ENCODE measurements at regions not wholly inside any gene's neighbourhood (a gene's known extent, or its start where the extent isn't known, plus 50 kb on each side); places are given as distances from the start of the nearest gene placed in this dataset.

GRCh38 chr16:74046524-74046923 lies 250.1 kb upstream of the PSMD7 start:
- H3K27me3 ChIP-seq (ENCODE audit: control insufficient read depth, insufficient read depth, low read length): no peaks in the 10 kb centered on the region
- no peak for TF ChIP-seq CTCF (IDR thresholded peaks at IDR 0.05; ENCODE audit: insufficient read depth, low read length, severe bottlenecking)
- DNase-seq (ENCODE audit: low read depth) (no peak), FAIRE-seq (no peak)
- no peaks in the 10 kb centered on the region for H3K36me3 ChIP-seq (ENCODE audit: control insufficient read depth, insufficient read depth, low read length)
- H3K4me3 ChIP-seq (ENCODE audit: low read depth, low read length): no peak overlapping the region

- FAIRE-seq (no peak), DNase-seq (ENCODE audit: low read depth) (no peak)
- Histone ChIP-seq H3K36me3 (ENCODE audit: control insufficient read depth, insufficient read depth, low read length) (no peaks in the 10 kb centered on the region), H3K4me3 (ENCODE audit: low read depth, low read length) (no peak overlapping the region), H3K27me3 (ENCODE audit: control insufficient read depth, insufficient read depth, low read length) (no peaks in the 10 kb centered on the region)
- no peak for TF ChIP-seq CTCF (IDR thresholded peaks at IDR 0.05; ENCODE audit: insufficient read depth, low read length, severe bottlenecking)
These were observed 251.1 kb upstream of the PSMD7 start for GRCh38 chr16:74045513-74045912.

GRCh38 chr16:74035816-74036215 lies 260.8 kb upstream of the PSMD7 start:
- no peak for FAIRE-seq
- Histone ChIP-seq H3K36me3 (ENCODE audit: control insufficient read depth, insufficient read depth, low read length) (no peaks in the 10 kb centered on the region), H3K4me3 (ENCODE audit: low read depth, low read length) (no peak overlapping the region), H3K27me3 (ENCODE audit: control insufficient read depth, insufficient read depth, low read length) (no peaks in the 10 kb centered on the region)
- TF ChIP-seq CTCF (IDR thresholded peaks at IDR 0.05; ENCODE audit: insufficient read depth, low read length, severe bottlenecking): no peak
- peak; percentile 7 for DNase-seq (ENCODE audit: low read depth)

GRCh38 chr16:74034862-74035261 lies 261.8 kb upstream of the PSMD7 start:
- H3K4me3 ChIP-seq (ENCODE audit: low read depth, low read length): no peak overlapping the region
- peak; percentile 12 for TF ChIP-seq CTCF (IDR thresholded peaks at IDR 0.05; ENCODE audit: insufficient read depth, low read length, severe bottlenecking)
- no peaks in the 10 kb centered on the region for H3K36me3 ChIP-seq (ENCODE audit: control insufficient read depth, insufficient read depth, low read length)
- FAIRE-seq (no peak), DNase-seq (ENCODE audit: low read depth) (peak; percentile 16)
- H3K27me3 ChIP-seq (ENCODE audit: control insufficient read depth, insufficient read depth, low read length): no peaks in the 10 kb centered on the region

GRCh38 chr16:74034200-74034599 lies 262.4 kb upstream of the PSMD7 start:
- TF ChIP-seq CTCF (IDR thresholded peaks at IDR 0.05; ENCODE audit: insufficient read depth, low read length, severe bottlenecking): no peak
- H3K36me3 ChIP-seq (ENCODE audit: control insufficient read depth, insufficient read depth, low read length): no peaks in the 10 kb centered on the region
- no peaks in the 10 kb centered on the region for H3K27me3 ChIP-seq (ENCODE audit: control insufficient read depth, insufficient read depth, low read length)
- H3K4me3 ChIP-seq (ENCODE audit: low read depth, low read length): no peak overlapping the region
- DNase-seq (ENCODE audit: low read depth) (no peak), FAIRE-seq (no peak)

- DNase-seq (ENCODE audit: low read depth): no peak
- Histone ChIP-seq H3K27me3 (ENCODE audit: control insufficient read depth, insufficient read depth, low read length) (no peaks in the 10 kb centered on the region), H3K4me3 (ENCODE audit: low read depth, low read length) (no peak overlapping the region), H3K36me3 (ENCODE audit: control insufficient read depth, insufficient read depth, low read length) (no peaks in the 10 kb centered on the region)
- FAIRE-seq: no peak
- TF ChIP-seq CTCF (IDR thresholded peaks at IDR 0.05; ENCODE audit: insufficient read depth, low read length, severe bottlenecking): no peak
These were observed 263.1 kb upstream of the PSMD7 start for GRCh38 chr16:74033441-74033995.
